ENCODE measurements at regions not wholly inside any gene's neighbourhood (a gene's known extent, or its start where the extent isn't known, plus 50 kb on each side); places are given as distances from the start of the nearest gene placed in this dataset.

- whole genome bisulfite sequencing, 4 donors, result 27 to 40% (median 32%) methylated on average over 3 of the region's 3 CpGs
- no peak overlapping the region for H3K27ac ChIP-seq
Measured at GRCh38 chr4:19689511-19689910, 562.2 kb upstream of the SLIT2 start.

GRCh38 chr4:19686456-19686855, 565.2 kb upstream of the SLIT2 start:
- no peaks in the 10 kb centered on the region for H3K36me3 ChIP-seq (replicated peaks in 1 of 2)
- no peak for TF ChIP-seq POLR2A (IDR thresholded peaks at IDR 0.05)
- no peak for TF ChIP-seq CTCF (IDR thresholded peaks at IDR 0.05)
- H3K4me3 ChIP-seq, result no peak overlapping the region
- DNase-seq, result no peak
- no peaks in the 10 kb centered on the region for H3K27me3 ChIP-seq
- no peak overlapping the region for H3K27ac ChIP-seq
- no peaks in the 10 kb centered on the region for H3K9me3 ChIP-seq (replicated peaks in 1 of 3)
- peaks cover 0 to 6% of the 10 kb centered on the region in 2 donors for H3K4me1 ChIP-seq (replicated peaks in 1 of 2)
- intact Hi-C loops (cut with DNase I), result no loop called here

More at GRCh38 chr4:19689511-19689910, 562.2 kb upstream of the SLIT2 start:
- Histone ChIP-seq H3K27me3 (no peaks in the 10 kb centered on the region), H3K36me3 (replicated peaks in 1 of 2) (no peaks in the 10 kb centered on the region), H3K4me3 (no peak overlapping the region), H3K9me3 (replicated peaks in 1 of 3) (no peaks in the 10 kb centered on the region), H3K4me1 (replicated peaks in 1 of 2) (peaks cover 0 to 6% of the 10 kb centered on the region in 2 donors)
- intact Hi-C loops (cut with DNase I), result no loop called here
- no peak for DNase-seq
- TF ChIP-seq CTCF (IDR thresholded peaks at IDR 0.05) (no peak), POLR2A (IDR thresholded peaks at IDR 0.05) (no peak)

- no peaks in the 10 kb centered on the region for H3K27me3 ChIP-seq
- no peak for DNase-seq
- no peaks in the 10 kb centered on the region for H3K9me3 ChIP-seq (replicated peaks in 1 of 3)
- no peak for TF ChIP-seq CTCF (IDR thresholded peaks at IDR 0.05)
- no peak for TF ChIP-seq POLR2A (IDR thresholded peaks at IDR 0.05)
- 60 to 66% (median 64%) methylated on average over 7 of the region's 7 CpGs for WGBS, 4 donors
- H3K4me3 ChIP-seq, result no peak overlapping the region
- no peaks in the 10 kb centered on the region for H3K36me3 ChIP-seq (replicated peaks in 1 of 2)
- H3K4me1 ChIP-seq (replicated peaks in 1 of 2), result no peaks in the 10 kb centered on the region
- intact Hi-C loops (cut with DNase I), result no loop called here
- no peak overlapping the region for H3K27ac ChIP-seq
Measured at GRCh38 chr4:19684084-19684483, 567.6 kb upstream of the SLIT2 start.

GRCh38 chr4:19683426-19683825, 568.3 kb upstream of the SLIT2 start:
- Histone ChIP-seq H3K4me1 (replicated peaks in 1 of 2) (no peaks in the 10 kb centered on the region), H3K4me3 (no peak overlapping the region), H3K9me3 (replicated peaks in 1 of 3) (no peaks in the 10 kb centered on the region), H3K27ac (no peak overlapping the region), H3K27me3 (no peaks in the 10 kb centered on the region), H3K36me3 (replicated peaks in 1 of 2) (no peaks in the 10 kb centered on the region)
- intact Hi-C loops (cut with DNase I), result no loop called here
- DNase-seq, result no peak
- no peak for TF ChIP-seq POLR2A (IDR thresholded peaks at IDR 0.05)
- TF ChIP-seq CTCF (IDR thresholded peaks at IDR 0.05), result no peak
- 54 to 67% (median 65%) methylated on average over 4 of the region's 4 CpGs for WGBS, 4 donors

Measured in adrenal gland (tissue), 9 donors.